HepG2 (cell line): ENCODE measurements at regions not wholly inside any gene's neighbourhood (a gene's known extent, or its start where the extent isn't known, plus 50 kb on each side); places are given as distances from the start of the nearest gene placed in this dataset.

ENCODE experiments used
- AGO1 ChIP-seq: fragments of 200-400 bp; formaldehyde crosslinking; IDR thresholded peaks from 2 replicates; pipeline ENCODE4 v1.6.1; 2017; ENCODE audit warnings: mild to moderate bottlenecking, low read depth, low read length, moderate library complexity; ENCODE audit not compliant: poor library complexity, severe bottlenecking
- ELF3 ChIP-seq: IDR thresholded peaks from 2 replicates; pipeline ENCODE4 v1.6.1; 2016; ENCODE audit warnings: missing genetic modification reagents, missing compliant biosample characterization
- HMG20A ChIP-seq: IDR thresholded peaks from 2 replicates; pipeline ENCODE4 v1.6.1; 2016; ENCODE audit warnings: borderline replicate concordance
- IKZF5 ChIP-seq: IDR thresholded peaks from 2 replicates; pipeline ENCODE4 v1.6.1; 2018; ENCODE audit warnings: missing genetic modification reagents, mild to moderate bottlenecking, missing compliant biosample characterization
- KDM2A ChIP-seq: sonication (generic); formaldehyde crosslinking; IDR thresholded peaks from 2 replicates; pipeline ENCODE4 v1.4.0; 2020; ENCODE audit warnings: low read depth, missing genetic modification reagents, borderline replicate concordance
- NFRKB ChIP-seq: fragments of 450-650 bp; IDR thresholded peaks from 2 replicates; pipeline ENCODE4 v1.6.1; 2017
- NR2F1 ChIP-seq, 2 experiments: fragments of 450-650 bp in 1 of 2; formaldehyde crosslinking in 1 of 2; IDR thresholded peaks; 2 replicates each; pipeline versions ENCODE4 v1.5.0 to v1.6.1; 2016 to 2020; ENCODE audit warnings: mild to moderate bottlenecking in 1 of 2, missing compliant biosample characterization in 1 of 2, missing genetic modification reagents in 1 of 2, moderate library complexity in 1 of 2
- POGZ ChIP-seq: sonication (generic); formaldehyde crosslinking; IDR thresholded peaks from 2 replicates; pipeline ENCODE4 v1.4.0; 2020; ENCODE audit warnings: mild to moderate bottlenecking, missing genetic modification reagents
- PREB ChIP-seq: sonication (generic); formaldehyde crosslinking; IDR thresholded peaks from 2 replicates; pipeline ENCODE4 v1.4.0; 2020; ENCODE audit warnings: missing genetic modification reagents
- RFXANK ChIP-seq: IDR thresholded peaks from 2 replicates; pipeline ENCODE4 v1.6.1; 2016
- SNRNP70 ChIP-seq: fragments of 200-400 bp; formaldehyde crosslinking; IDR thresholded peaks from 2 replicates; pipeline ENCODE4 v1.6.1; 2017; ENCODE audit warnings: mild to moderate bottlenecking, low read depth, low read length, moderate library complexity
- SOX13 ChIP-seq, 3 experiments: fragments of 450-650 bp in 1 of 3; sonication (generic) in 1 of 3; formaldehyde crosslinking in 1 of 3; IDR thresholded peaks in 2 of 3; conservative IDR thresholded peaks in 1 of 3; 2 replicates each; pipeline versions ENCODE4 v1.5.0 to v1.6.1; 2016 to 2020; ENCODE audit warnings: antibody characterized with exemption in 1 of 3, mild to moderate bottlenecking in 1 of 3, missing compliant biosample characterization in 1 of 3, missing genetic modification reagents in 1 of 3, moderate library complexity in 1 of 3
- ZFY ChIP-seq: sonication (generic); formaldehyde crosslinking; IDR thresholded peaks from 2 replicates; pipeline ENCODE4 v1.4.0; 2020; ENCODE audit warnings: missing genetic modification reagents
- ZGPAT ChIP-seq: IDR thresholded peaks from 2 replicates; pipeline ENCODE4 v1.6.1; 2016; ENCODE audit warnings: mild to moderate bottlenecking
- ZNF263 ChIP-seq: sonication (generic); formaldehyde crosslinking; IDR thresholded peaks from 2 replicates; pipeline ENCODE4 v1.4.0; 2020; ENCODE audit warnings: missing genetic modification reagents
- ZNF441 ChIP-seq: sonication (generic); formaldehyde crosslinking; IDR thresholded peaks from 2 replicates; pipeline ENCODE4 v1.7.0; 2021; ENCODE audit warnings: missing genetic modification reagents, borderline replicate concordance
- ZNF687 ChIP-seq: sonication (generic); formaldehyde crosslinking; IDR thresholded peaks from 2 replicates; pipeline ENCODE4 v1.5.1; 2020; ENCODE audit warnings: mild to moderate bottlenecking, missing genetic modification reagents, moderate library complexity
- ZNF724P ChIP-seq: sonication (generic); formaldehyde crosslinking; IDR thresholded peaks from 2 replicates; pipeline ENCODE4 v1.8.0; 2022; ENCODE audit warnings: missing genetic modification reagents, borderline replicate concordance
- ZNF768 ChIP-seq: sonication (generic); formaldehyde crosslinking; IDR thresholded peaks from 2 replicates; pipeline ENCODE4 v1.4.0; 2020; ENCODE audit warnings: missing genetic modification reagents
- ZNF839 ChIP-seq: sonication (generic); formaldehyde crosslinking; IDR thresholded peaks from 2 replicates; pipeline ENCODE4 v1.4.0; 2020; ENCODE audit warnings: missing genetic modification reagents, mild to moderate bottlenecking, borderline replicate concordance
- ZNF883 ChIP-seq: sonication (generic); formaldehyde crosslinking; IDR thresholded peaks from 2 replicates; pipeline ENCODE4 v1.5.1; 2020; ENCODE audit warnings: mild to moderate bottlenecking, missing genetic modification reagents; ENCODE audit errors: not compliant biosample characterization

GRCh38 chr12:124422570-124423523 is 128.0 kb downstream of the RFLNA start (continued):
- TF ChIP-seq IKZF5 (CRISPR knock-in tag) (0 out of 2 replicates have a peak, but pooled peaks have one; percentile 65), ZNF441 (CRISPR knock-in tag) (no peak), SNRNP70 (no peak), ZNF687 (peak; percentile 88), HMG20A (0 out of 2 replicates have a peak, but pooled peaks have one; percentile 46), ZNF263 (0 out of 2 replicates have a peak, but pooled peaks have one; percentile 43), ZNF724P (no peak), KDM2A (CRISPR knock-in tag) (peak; percentile 66; the same call in 1 of the 2 replicates), ZGPAT (peak; percentile 37; the same call in 1 of the 2 replicates), RFXANK (CRISPR knock-in tag) (no peak), NFRKB (no peak), ZNF768 (CRISPR knock-in tag) (peak; percentile 51), PREB (CRISPR knock-in tag) (no peak), ZNF839 (CRISPR knock-in tag) (no peak), ZFY (peak; percentile 40; the same call in 1 of the 2 replicates), NR2F1 (CRISPR knock-in tag; IDR thresholded peaks at IDR 0.05) (peak in 1 of 2 experiments; percentile 56; a peak in 1 of 4 replicates), POGZ (CRISPR knock-in tag) (no peak), SOX13 (IDR thresholded peaks at IDR 0.05) (no peak), SOX13 (CRISPR knock-in tag; conservative IDR thresholded peaks at IDR 0.05 in 1 of 2, IDR thresholded peaks at IDR 0.05 in 1 of 2) (peak in 1 of 2 experiments; percentile 36; a peak in 2 of 4 replicates), ELF3 (CRISPR knock-in tag) (peak; percentile 12; the same call in 1 of the 2 replicates), AGO1 (no peak), ZNF883 (CRISPR knock-in tag) (no peak)
